ENCODE measurements at regions not wholly inside any gene's neighbourhood (a gene's known extent, or its start where the extent isn't known, plus 50 kb on each side); places are given as distances from the start of the nearest gene placed in this dataset.

DNA sequence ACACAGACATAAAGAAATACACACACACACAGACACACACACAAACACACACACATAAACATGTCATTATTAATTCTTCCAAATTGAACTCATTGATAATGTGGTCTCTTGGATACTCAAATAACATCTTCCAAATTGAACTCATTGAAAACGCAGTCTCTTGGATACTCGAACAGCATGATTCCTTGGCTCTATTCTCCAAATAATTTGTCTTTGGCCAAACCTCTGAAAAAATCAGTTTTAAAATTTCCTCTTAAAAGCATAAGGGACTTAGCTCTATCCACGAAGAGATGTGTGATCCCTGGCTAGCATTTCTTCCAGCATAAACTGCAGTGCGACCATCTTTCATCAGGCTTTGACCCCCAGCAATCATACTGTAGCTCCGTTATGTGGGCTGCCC lies 296.6 kb downstream of the IRX2 start:
- no peak overlapping the region for H3K4me3 ChIP-seq
- H3F3A ChIP-seq (ENCODE audit: low read depth) = no peaks in the 10 kb centered on the region
- no peaks in the 10 kb centered on the region for H3K9me3 ChIP-seq (ENCODE audit: low read depth)
- H3K36me3 Mint-ChIP-seq = no peaks in the 10 kb centered on the region
- no peaks in the 10 kb centered on the region for H3K4me1 ChIP-seq
- no peaks in the 10 kb centered on the region for H3K36me3 ChIP-seq
- peaks cover 6% of the 10 kb centered on the region for H3K4me1 Mint-ChIP-seq
- H3K27ac ChIP-seq = no peak overlapping the region
- no peak for DNase-seq (ENCODE audit: low spot score)
- no peaks in the 10 kb centered on the region for H3K79me2 ChIP-seq (ENCODE audit: low read depth)
- no peaks in the 10 kb centered on the region for H3K27me3 ChIP-seq
- TF ChIP-seq EZH2phosphoT487 (IDR thresholded peaks at IDR 0.05) = no peak
- TF ChIP-seq EZH2 (IDR thresholded peaks at IDR 0.05) = no peak
- TF ChIP-seq CTCF (IDR thresholded peaks at IDR 0.05) = no peak
- no peak overlapping the region for H3K9ac ChIP-seq
- no peaks in the 10 kb centered on the region for H4K20me1 ChIP-seq (ENCODE audit: low read depth)
- peaks cover 3% of the 10 kb centered on the region for H3K27me3 Mint-ChIP-seq (ENCODE audit: insufficient read depth, low read depth)
- H3K27ac Mint-ChIP-seq = no peak overlapping the region
- no peak overlapping the region for H2AFZ ChIP-seq (replicated peaks)
- H3K9me3 Mint-ChIP-seq = no peaks in the 10 kb centered on the region
- H3K4me2 ChIP-seq = no peak overlapping the region
- no peak overlapping the region for H3K4me3 Mint-ChIP-seq

GRCh38 chr5:2453781-2454180 lies 297.7 kb downstream of the IRX2 start:
- H3K4me1 ChIP-seq = no peaks in the 10 kb centered on the region
- Mint-ChIP-seq H3K27ac (no peak overlapping the region), H3K36me3 (no peaks in the 10 kb centered on the region), H3K27me3 (ENCODE audit: insufficient read depth, low read depth) (no peaks in the 10 kb centered on the region), H3K9me3 (peaks cover 2% of the 10 kb centered on the region), H3K4me1 (no peaks in the 10 kb centered on the region), H3K4me3 (no peak overlapping the region)
- no peak overlapping the region for H3K4me2 ChIP-seq
- no peak overlapping the region for H3K27ac ChIP-seq
- no peak for TF ChIP-seq EZH2phosphoT487 (IDR thresholded peaks at IDR 0.05)
- TF ChIP-seq EZH2 (IDR thresholded peaks at IDR 0.05) = no peak
- no peak for TF ChIP-seq CTCF (IDR thresholded peaks at IDR 0.05)
- H4K20me1 ChIP-seq (ENCODE audit: low read depth) = no peaks in the 10 kb centered on the region
- no peak overlapping the region for H3K9ac ChIP-seq
- no peaks in the 10 kb centered on the region for H3F3A ChIP-seq (ENCODE audit: low read depth)
- H3K9me3 ChIP-seq (ENCODE audit: low read depth) = no peaks in the 10 kb centered on the region
- no peak overlapping the region for H2AFZ ChIP-seq (replicated peaks)
- no peaks in the 10 kb centered on the region for H3K79me2 ChIP-seq (ENCODE audit: low read depth)
- DNase-seq (ENCODE audit: low spot score) = no peak
- H3K36me3 ChIP-seq = no peaks in the 10 kb centered on the region
- H3K27me3 ChIP-seq = no peaks in the 10 kb centered on the region
- H3K4me3 ChIP-seq = no peak overlapping the region

GRCh38 chr5:2451100-2451499 lies 300.4 kb downstream of the IRX2 start:
- Mint-ChIP-seq H3K27me3 (ENCODE audit: insufficient read depth, low read depth) (no peaks in the 10 kb centered on the region), H3K27ac (no peak overlapping the region), H3K36me3 (no peaks in the 10 kb centered on the region), H3K4me1 (no peaks in the 10 kb centered on the region), H3K9me3 (peaks cover 2% of the 10 kb centered on the region), H3K4me3 (no peak overlapping the region)
- no peak overlapping the region for H3K4me2 ChIP-seq
- no peak overlapping the region for H3K27ac ChIP-seq
- H3F3A ChIP-seq (ENCODE audit: low read depth) = no peaks in the 10 kb centered on the region
- H3K27me3 ChIP-seq = no peaks in the 10 kb centered on the region
- H3K9me3 ChIP-seq (ENCODE audit: low read depth) = no peaks in the 10 kb centered on the region
- no peak overlapping the region for H3K4me3 ChIP-seq
- H3K79me2 ChIP-seq (ENCODE audit: low read depth) = no peaks in the 10 kb centered on the region
- TF ChIP-seq EZH2 (IDR thresholded peaks at IDR 0.05) = no peak
- TF ChIP-seq EZH2phosphoT487 (IDR thresholded peaks at IDR 0.05) = no peak
- no peak for TF ChIP-seq CTCF (IDR thresholded peaks at IDR 0.05)
- H3K36me3 ChIP-seq = no peaks in the 10 kb centered on the region
- H3K4me1 ChIP-seq = no peaks in the 10 kb centered on the region
- no peak overlapping the region for H2AFZ ChIP-seq (replicated peaks)
- no peaks in the 10 kb centered on the region for H4K20me1 ChIP-seq (ENCODE audit: low read depth)
- no peak overlapping the region for H3K9ac ChIP-seq
- no peak for DNase-seq (ENCODE audit: low spot score)

All from neural progenitor cell (in vitro differentiated cells).